ENCODE measurements at regions not wholly inside any gene's neighbourhood (a gene's known extent, or its start where the extent isn't known, plus 50 kb on each side); places are given as distances from the start of the nearest gene placed in this dataset.

GRCh38 chr12:19645823-19646222, 206.5 kb downstream of the AEBP2 start:
- Histone ChIP-seq H3K27me3 (ENCODE audit: insufficient read depth, low read length, poor library complexity, severe bottlenecking) (no peaks in the 10 kb centered on the region), H3K36me3 (ENCODE audit: insufficient read depth, low read length) (no peaks in the 10 kb centered on the region), H3K4me3 (ENCODE audit: low read length) (no peak overlapping the region), H3K27ac (ENCODE audit: low read depth, low read length) (no peak overlapping the region), H3K9me3 (ENCODE audit: low read length) (no peaks in the 10 kb centered on the region), H3K4me1 (ENCODE audit: insufficient read depth, low read length) (no peaks in the 10 kb centered on the region)
- DNase-seq: no peak
- no peak overlapping the region for H3K27ac Mint-ChIP-seq
- H3K4me3 Mint-ChIP-seq: no peak overlapping the region
- H3K27me3 Mint-ChIP-seq: no peaks in the 10 kb centered on the region
- H3K9me3 Mint-ChIP-seq: peaks cover 0 to 9% (median 5%) of the 10 kb centered on the region in 5 donors
- peaks cover 0 to 7% (median 5%) of the 10 kb centered on the region in 3 donors for H3K36me3 Mint-ChIP-seq
- ChIA-PET CTCF (no interaction called here), POLR2A (no interaction called here)
- H3K4me1 Mint-ChIP-seq: peaks cover 0 to 3% (median 0%) of the 10 kb centered on the region in 3 donors

- H3K27me3 ChIP-seq (ENCODE audit: insufficient read depth, low read length, poor library complexity, severe bottlenecking): no peaks in the 10 kb centered on the region
- CTCF ChIA-PET: no interaction called here
- no peaks in the 10 kb centered on the region for H3K27me3 Mint-ChIP-seq
Measured at GRCh38 chr12:19646599-19646998, 207.3 kb downstream of the AEBP2 start.

GRCh38 chr12:19647806-19648556, 208.7 kb downstream of the AEBP2 start:
- no peaks in the 10 kb centered on the region for H3K4me1 ChIP-seq (ENCODE audit: insufficient read depth, low read length)
- ChIA-PET CTCF (no interaction called here), POLR2A (no interaction called here)
- H3K9me3 ChIP-seq (ENCODE audit: low read length): no peaks in the 10 kb centered on the region
- no peak overlapping the region for H3K4me3 Mint-ChIP-seq
- peak overlapping the region in 1 of 8 donors; percentile 58 for H3K27ac Mint-ChIP-seq
- H3K27ac ChIP-seq (ENCODE audit: low read depth, low read length): no peak overlapping the region
- H3K4me1 Mint-ChIP-seq: peaks cover 0 to 3% (median 0%) of the 10 kb centered on the region in 3 donors
- no peaks in the 10 kb centered on the region for H3K27me3 Mint-ChIP-seq
- DNase-seq: no peak
- peaks cover 0 to 9% (median 5%) of the 10 kb centered on the region in 5 donors for H3K9me3 Mint-ChIP-seq
- H3K36me3 ChIP-seq (ENCODE audit: insufficient read depth, low read length): no peaks in the 10 kb centered on the region
- H3K36me3 Mint-ChIP-seq: peaks cover 0 to 11% (median 5%) of the 10 kb centered on the region in 3 donors
- H3K27me3 ChIP-seq (ENCODE audit: insufficient read depth, low read length, poor library complexity, severe bottlenecking): no peaks in the 10 kb centered on the region
- no peak overlapping the region for H3K4me3 ChIP-seq (ENCODE audit: low read length)

More at GRCh38 chr12:19646599-19646998, 207.3 kb downstream of the AEBP2 start:
- no peak overlapping the region for H3K27ac Mint-ChIP-seq
- Histone ChIP-seq H3K4me1 (ENCODE audit: insufficient read depth, low read length) (no peaks in the 10 kb centered on the region), H3K27ac (ENCODE audit: low read depth, low read length) (no peak overlapping the region), H3K9me3 (ENCODE audit: low read length) (no peaks in the 10 kb centered on the region), H3K4me3 (ENCODE audit: low read length) (no peak overlapping the region), H3K36me3 (ENCODE audit: insufficient read depth, low read length) (no peaks in the 10 kb centered on the region)
- POLR2A ChIA-PET: no interaction called here
- peaks cover 0 to 9% (median 5%) of the 10 kb centered on the region in 5 donors for H3K9me3 Mint-ChIP-seq
- H3K4me3 Mint-ChIP-seq: no peak overlapping the region
- peaks cover 0 to 3% (median 0%) of the 10 kb centered on the region in 3 donors for H3K4me1 Mint-ChIP-seq
- no peak for DNase-seq
- peaks cover 0 to 11% (median 5%) of the 10 kb centered on the region in 3 donors for H3K36me3 Mint-ChIP-seq

GRCh38 chr12:19648591-19648990, 209.3 kb downstream of the AEBP2 start:
- Mint-ChIP-seq H3K27ac (no peak overlapping the region), H3K4me1 (peaks cover 0 to 3% (median 0%) of the 10 kb centered on the region in 3 donors), H3K27me3 (no peaks in the 10 kb centered on the region), H3K36me3 (peaks cover 0 to 11% (median 5%) of the 10 kb centered on the region in 3 donors), H3K9me3 (peaks cover 0 to 9% (median 5%) of the 10 kb centered on the region in 5 donors), H3K4me3 (no peak overlapping the region)
- Histone ChIP-seq H3K36me3 (ENCODE audit: insufficient read depth, low read length) (no peaks in the 10 kb centered on the region), H3K9me3 (ENCODE audit: low read length) (no peaks in the 10 kb centered on the region), H3K27ac (ENCODE audit: low read depth, low read length) (no peak overlapping the region), H3K4me1 (ENCODE audit: insufficient read depth, low read length) (no peaks in the 10 kb centered on the region), H3K4me3 (ENCODE audit: low read length) (no peak overlapping the region), H3K27me3 (ENCODE audit: insufficient read depth, low read length, poor library complexity, severe bottlenecking) (no peaks in the 10 kb centered on the region)
- CTCF ChIA-PET: no interaction called here
- DNase-seq: no peak
- POLR2A ChIA-PET: no interaction called here

GRCh38 chr12:19652386-19652785, 213.1 kb downstream of the AEBP2 start:
- no peaks in the 10 kb centered on the region for H3K4me1 ChIP-seq (ENCODE audit: insufficient read depth, low read length)
- Mint-ChIP-seq H3K27me3 (no peaks in the 10 kb centered on the region), H3K4me1 (peaks cover 0 to 3% (median 0%) of the 10 kb centered on the region in 3 donors), H3K4me3 (no peak overlapping the region), H3K9me3 (no peaks in the 10 kb centered on the region), H3K36me3 (peaks cover 0 to 4% (median 0%) of the 10 kb centered on the region in 3 donors), H3K27ac (peak overlapping the region in 1 of 8 donors; percentile 10)
- H3K27ac ChIP-seq (ENCODE audit: low read depth, low read length): no peak overlapping the region
- ChIA-PET CTCF (no interaction called here), POLR2A (no interaction called here)
- H3K36me3 ChIP-seq (ENCODE audit: insufficient read depth, low read length): no peaks in the 10 kb centered on the region
- no peaks in the 10 kb centered on the region for H3K27me3 ChIP-seq (ENCODE audit: insufficient read depth, low read length, poor library complexity, severe bottlenecking)
- H3K9me3 ChIP-seq (ENCODE audit: low read length): no peaks in the 10 kb centered on the region
- DNase-seq: no peak
- no peak overlapping the region for H3K4me3 ChIP-seq (ENCODE audit: low read length)

GRCh38 chr12:19654650-19655376, 215.5 kb downstream of the AEBP2 start:
- ChIA-PET CTCF (no interaction called here), POLR2A (no interaction called here)
- H3K27ac ChIP-seq (ENCODE audit: low read depth, low read length): no peak overlapping the region
- no peaks in the 10 kb centered on the region for H3K36me3 ChIP-seq (ENCODE audit: insufficient read depth, low read length)
- H3K9me3 ChIP-seq (ENCODE audit: low read length): no peaks in the 10 kb centered on the region
- Mint-ChIP-seq H3K4me1 (peaks cover 0 to 5% (median 0%) of the 10 kb centered on the region in 3 donors), H3K4me3 (no peak overlapping the region), H3K27ac (no peak overlapping the region), H3K9me3 (no peaks in the 10 kb centered on the region), H3K36me3 (peaks cover 0 to 4% (median 1%) of the 10 kb centered on the region in 3 donors), H3K27me3 (no peaks in the 10 kb centered on the region)
- no peaks in the 10 kb centered on the region for H3K27me3 ChIP-seq (ENCODE audit: insufficient read depth, low read length, poor library complexity, severe bottlenecking)
- DNase-seq: no peak
- H3K4me3 ChIP-seq (ENCODE audit: low read length): no peak overlapping the region
- H3K4me1 ChIP-seq (ENCODE audit: insufficient read depth, low read length): no peaks in the 10 kb centered on the region

GRCh38 chr12:19657118-19657731, 217.9 kb downstream of the AEBP2 start:
- Mint-ChIP-seq H3K27ac (peak overlapping the region in 2 of 8 donors; percentile 15 to 69), H3K9me3 (no peaks in the 10 kb centered on the region), H3K4me1 (peaks cover 0 to 10% (median 3%) of the 10 kb centered on the region in 3 donors), H3K4me3 (no peak overlapping the region), H3K36me3 (peaks cover 0 to 1% (median 0%) of the 10 kb centered on the region in 3 donors), H3K27me3 (no peaks in the 10 kb centered on the region)
- H3K36me3 ChIP-seq (ENCODE audit: insufficient read depth, low read length): no peaks in the 10 kb centered on the region
- ChIA-PET CTCF (no interaction called here), POLR2A (no interaction called here)
- H3K27ac ChIP-seq (ENCODE audit: low read depth, low read length): no peak overlapping the region
- H3K9me3 ChIP-seq (ENCODE audit: low read length): no peaks in the 10 kb centered on the region
- H3K4me3 ChIP-seq (ENCODE audit: low read length): no peak overlapping the region
- no peaks in the 10 kb centered on the region for H3K27me3 ChIP-seq (ENCODE audit: insufficient read depth, low read length, poor library complexity, severe bottlenecking)
- DNase-seq: no peak
- H3K4me1 ChIP-seq (ENCODE audit: insufficient read depth, low read length): no peaks in the 10 kb centered on the region

- DNase-seq: no peak
- no peak overlapping the region for H3K27ac ChIP-seq (ENCODE audit: low read depth, low read length)
- no peaks in the 10 kb centered on the region for H3K9me3 ChIP-seq (ENCODE audit: low read length)
- Mint-ChIP-seq H3K27me3 (no peaks in the 10 kb centered on the region), H3K36me3 (peaks cover 0 to 1% (median 0%) of the 10 kb centered on the region in 3 donors), H3K4me3 (no peak overlapping the region), H3K9me3 (no peaks in the 10 kb centered on the region), H3K4me1 (peaks cover 0 to 10% (median 3%) of the 10 kb centered on the region in 3 donors), H3K27ac (no peak overlapping the region)
- no peaks in the 10 kb centered on the region for H3K4me1 ChIP-seq (ENCODE audit: insufficient read depth, low read length)
- H3K27me3 ChIP-seq (ENCODE audit: insufficient read depth, low read length, poor library complexity, severe bottlenecking): no peaks in the 10 kb centered on the region
- H3K4me3 ChIP-seq (ENCODE audit: low read length): no peak overlapping the region
- no peaks in the 10 kb centered on the region for H3K36me3 ChIP-seq (ENCODE audit: insufficient read depth, low read length)
- ChIA-PET POLR2A (no interaction called here), CTCF (no interaction called here)
Measured at GRCh38 chr12:19657732-19658130, 218.4 kb downstream of the AEBP2 start.
